ENCODE measurements at regions not wholly inside any gene's neighbourhood (a gene's known extent, or its start where the extent isn't known, plus 50 kb on each side); places are given as distances from the start of the nearest gene placed in this dataset.

DNA sequence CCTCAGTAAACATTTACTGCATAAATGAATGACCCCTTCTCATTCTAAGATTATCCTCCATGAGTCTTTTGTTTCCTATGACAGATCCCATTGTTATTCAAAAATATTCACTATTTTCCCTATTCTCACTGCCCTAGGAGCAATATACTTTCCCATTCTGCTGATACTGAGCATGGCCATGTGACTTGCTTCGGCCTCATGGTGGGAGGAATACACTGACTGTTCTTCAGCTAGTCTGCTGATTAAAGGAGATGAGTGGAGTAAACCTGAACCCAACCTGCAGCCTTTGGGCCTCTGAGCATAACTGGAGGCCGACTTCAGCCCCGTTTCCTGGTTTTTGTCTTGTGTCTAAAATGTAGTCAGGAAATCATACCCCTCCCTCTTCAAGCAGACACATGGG, 531.8 kb upstream of the SALL1 start:
- TF ChIP-seq, protein P1, sequence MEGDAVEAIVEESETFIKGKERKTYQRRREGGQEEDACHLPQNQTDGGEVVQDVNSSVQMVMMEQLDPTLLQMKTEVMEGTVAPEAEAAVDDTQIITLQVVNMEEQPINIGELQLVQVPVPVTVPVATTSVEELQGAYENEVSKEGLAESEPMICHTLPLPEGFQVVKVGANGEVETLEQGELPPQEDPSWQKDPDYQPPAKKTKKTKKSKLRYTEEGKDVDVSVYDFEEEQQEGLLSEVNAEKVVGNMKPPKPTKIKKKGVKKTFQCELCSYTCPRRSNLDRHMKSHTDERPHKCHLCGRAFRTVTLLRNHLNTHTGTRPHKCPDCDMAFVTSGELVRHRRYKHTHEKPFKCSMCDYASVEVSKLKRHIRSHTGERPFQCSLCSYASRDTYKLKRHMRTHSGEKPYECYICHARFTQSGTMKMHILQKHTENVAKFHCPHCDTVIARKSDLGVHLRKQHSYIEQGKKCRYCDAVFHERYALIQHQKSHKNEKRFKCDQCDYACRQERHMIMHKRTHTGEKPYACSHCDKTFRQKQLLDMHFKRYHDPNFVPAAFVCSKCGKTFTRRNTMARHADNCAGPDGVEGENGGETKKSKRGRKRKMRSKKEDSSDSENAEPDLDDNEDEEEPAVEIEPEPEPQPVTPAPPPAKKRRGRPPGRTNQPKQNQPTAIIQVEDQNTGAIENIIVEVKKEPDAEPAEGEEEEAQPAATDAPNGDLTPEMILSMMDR (IDR thresholded peaks at IDR 0.05; ENCODE audit: low read depth, low read length): no peak
- no peak for TF ChIP-seq EZH2phosphoT487 (IDR thresholded peaks at IDR 0.05; ENCODE audit: low read depth)
